ENCODE measurements at regions not wholly inside any gene's neighbourhood (a gene's known extent, or its start where the extent isn't known, plus 50 kb on each side); places are given as distances from the start of the nearest gene placed in this dataset.

- Histone ChIP-seq H2AFZ (ENCODE audit: low read depth, low read length) (no peak overlapping the region), H4K20me1 (replicated peaks; ENCODE audit: control insufficient read depth, extremely low read depth, insufficient read depth, low read length) (no peaks in the 10 kb centered on the region), H3K4me2 (ENCODE audit: insufficient read depth, low read length) (no peak overlapping the region), H3K9me1 (replicated peaks; ENCODE audit: control insufficient read depth, extremely low read depth, insufficient read depth, low read length) (no peaks in the 10 kb centered on the region), H3K36me3 (ENCODE audit: control insufficient read depth in 2 of 2, extremely low read depth in 1 of 2, insufficient read depth in 2 of 2, low read length in 2 of 2) (no peaks in the 10 kb centered on the region), H3K4me1 (ENCODE audit: control insufficient read depth, extremely low read depth, insufficient read depth, low read length) (no peaks in the 10 kb centered on the region), H3K4me3 (replicated peaks in 1 of 3; ENCODE audit: insufficient read depth in 1 of 3, low read depth in 1 of 3, low read length in 3 of 3) (no peak overlapping the region), H3K79me2 (ENCODE audit: control insufficient read depth, insufficient read depth, low read length) (no peaks in the 10 kb centered on the region), H3K9me3 (replicated peaks; ENCODE audit: control insufficient read depth, insufficient read depth, low read length) (no peaks in the 10 kb centered on the region), H3K9ac (replicated peaks; ENCODE audit: extremely low read depth, insufficient read depth, low read length) (no peak overlapping the region), H3K27me3 (ENCODE audit: control insufficient read depth in 2 of 2, insufficient read depth in 2 of 2, low read length in 2 of 2) (no peaks in the 10 kb centered on the region), H3K27ac (ENCODE audit: insufficient read depth, low read depth, low read length) (no peak overlapping the region)
- ChIA-PET CTCF (no interaction called here), POLR2A (no interaction called here)
- BruUV-seq (replicated peaks), result no TSS peak
- dilution Hi-C loops (cut with MboI; ENCODE audit: extremely low pct_ligation_motif_present, low sequenced_read_pairs) (no loop called here), intact Hi-C loops (cut with micrococcal nuclease) (no loop called here)
- no peak for DNase-seq (ENCODE audit: low read depth, low spot score)
- TF ChIP-seq CTCF (IDR thresholded peaks at IDR 0.05; ENCODE audit: extremely low read depth in 1 of 2, insufficient read depth in 1 of 2, low read depth in 1 of 2, low read length in 2 of 2), result no peak
- TF ChIP-seq FOS (IDR thresholded peaks at IDR 0.05; ENCODE audit: borderline replicate concordance, insufficient read depth, low read length), result no peak
- TF ChIP-seq POLR2A (IDR thresholded peaks at IDR 0.05; ENCODE audit: low read depth, low read length), result no peak
- no peak for TF ChIP-seq MYC (IDR thresholded peaks at IDR 0.05; ENCODE audit: low read depth, low read length)
- TF ChIP-seq POLR2AphosphoS5 (IDR thresholded peaks at IDR 0.05; ENCODE audit: insufficient read depth, low read depth, low read length), result no peak
- no peak for TF ChIP-seq GATA2 (IDR thresholded peaks at IDR 0.05; ENCODE audit: insufficient read depth, insufficient read length, low read depth, low read length)
- no peak for TF ChIP-seq JUN (IDR thresholded peaks at IDR 0.05; ENCODE audit: borderline replicate concordance, insufficient read depth, insufficient read length, low read depth)
- no peak for TF ChIP-seq EZH2 (IDR thresholded peaks at IDR 0.05; ENCODE audit: borderline replicate concordance, low read depth, low read length, severe bottlenecking)
- no peak for TF ChIP-seq MAX (IDR thresholded peaks at IDR 0.05; ENCODE audit: insufficient read depth, insufficient read length)
- no peak for FAIRE-seq
Measured at GRCh38 chr9:18067548-18068120, 406.3 kb upstream of the ADAMTSL1 start.
